HG02943 (cell line): ENCODE measurements at regions not wholly inside any gene's neighbourhood (a gene's known extent, or its start where the extent isn't known, plus 50 kb on each side); places are given as distances from the start of the nearest gene placed in this dataset.

Experiments
- ATAC-seq: cut with Tn5 transposase; IDR thresholded peaks from one replicate; pipeline ENCODE4 v1.9.1; 2021; ENCODE audit warnings: mild to moderate bottlenecking, low read depth, moderate library complexity; ENCODE audit not compliant: unreplicated experiment

- ATAC-seq: no peak
Observed at GRCh38 chr13:90427322-90428272, 919.9 kb upstream of the MIR17HG start.

- no peak for ATAC-seq
Observed at GRCh38 chr13:90428522-90429210, 918.8 kb upstream of the MIR17HG start.

DNA sequence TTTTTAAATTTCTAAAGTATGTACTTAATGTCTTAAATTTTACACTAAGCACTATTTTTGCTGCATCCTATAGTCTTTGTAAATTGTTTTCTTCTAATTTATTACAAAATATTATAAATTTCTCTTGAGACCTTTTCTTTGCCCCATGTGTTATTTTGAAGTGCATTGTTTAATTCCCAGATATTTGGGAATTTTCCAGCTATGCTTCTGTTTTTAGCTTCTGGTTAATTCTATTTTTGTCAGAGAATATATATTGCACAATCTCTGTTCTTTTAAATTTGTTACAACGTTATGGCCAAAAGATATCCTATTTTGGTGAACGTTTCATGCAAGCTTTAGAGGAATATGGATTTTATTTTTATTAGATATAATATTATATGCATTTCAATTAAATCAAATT, 917.4 kb upstream of the MIR17HG start:
- ATAC-seq: no peak

DNA sequence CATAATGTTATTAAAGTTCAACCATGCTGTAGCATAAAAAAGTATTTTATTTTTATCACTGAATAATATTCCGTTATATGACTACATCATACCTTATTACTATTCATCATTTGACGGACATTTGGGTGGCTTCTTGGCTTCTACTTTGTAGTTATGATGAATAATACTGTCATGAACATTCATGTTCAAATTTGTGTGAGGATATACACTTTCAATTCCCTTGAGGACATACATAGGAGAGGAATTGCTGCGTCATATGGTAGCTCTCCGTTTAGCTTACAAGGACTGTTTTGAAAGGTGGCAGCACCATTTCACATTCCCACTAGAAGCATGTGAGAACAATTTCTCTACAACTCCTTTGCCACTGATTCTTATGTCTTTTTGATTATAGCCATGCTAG, 910.8 kb upstream of the MIR17HG start:
- ATAC-seq: no peak

GRCh38 chr13:90438576-90438975, 908.9 kb upstream of the MIR17HG start:
- no peak for ATAC-seq

GRCh38 chr13:90443268-90443667, 904.2 kb upstream of the MIR17HG start:
- no peak for ATAC-seq

DNA sequence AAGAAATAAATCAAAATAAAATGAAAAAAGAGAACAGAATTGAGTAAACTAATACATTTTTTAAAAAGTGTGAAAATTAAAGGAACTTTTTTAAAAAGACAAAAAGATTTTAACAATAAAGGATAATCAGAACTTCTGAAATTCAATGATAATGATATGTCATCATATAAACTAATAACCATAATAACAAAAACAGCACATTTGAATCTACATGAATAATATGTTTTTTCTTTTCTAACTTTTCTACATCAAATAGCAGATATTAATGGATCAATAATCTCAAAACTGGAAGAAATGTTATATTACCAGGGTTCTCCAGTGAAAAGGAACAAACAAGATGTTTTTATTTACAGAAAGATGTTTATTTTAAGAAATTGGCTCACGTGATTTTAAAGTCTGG, 903.3 kb upstream of the MIR17HG start:
- ATAC-seq: no peak

DNA sequence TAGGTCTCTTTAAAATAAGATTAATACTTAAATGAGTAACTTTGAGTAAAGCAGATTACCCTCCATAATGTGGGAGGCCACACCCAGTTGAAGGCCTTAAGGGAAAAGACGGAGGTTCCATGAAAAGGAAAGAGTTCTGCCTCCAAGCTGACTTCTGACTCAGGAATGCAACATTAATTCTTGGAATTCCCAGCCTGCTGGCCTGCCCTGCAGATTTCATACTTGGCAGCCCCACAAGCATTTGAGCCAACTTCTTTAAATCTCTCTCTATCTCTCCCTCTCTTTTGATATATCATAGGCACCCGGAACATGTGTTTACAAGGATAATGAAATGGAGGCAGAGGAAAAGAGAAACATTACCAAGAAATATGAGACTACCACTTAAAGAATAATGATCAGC, 902.3 kb upstream of the MIR17HG start:
- ATAC-seq: no peak

DNA sequence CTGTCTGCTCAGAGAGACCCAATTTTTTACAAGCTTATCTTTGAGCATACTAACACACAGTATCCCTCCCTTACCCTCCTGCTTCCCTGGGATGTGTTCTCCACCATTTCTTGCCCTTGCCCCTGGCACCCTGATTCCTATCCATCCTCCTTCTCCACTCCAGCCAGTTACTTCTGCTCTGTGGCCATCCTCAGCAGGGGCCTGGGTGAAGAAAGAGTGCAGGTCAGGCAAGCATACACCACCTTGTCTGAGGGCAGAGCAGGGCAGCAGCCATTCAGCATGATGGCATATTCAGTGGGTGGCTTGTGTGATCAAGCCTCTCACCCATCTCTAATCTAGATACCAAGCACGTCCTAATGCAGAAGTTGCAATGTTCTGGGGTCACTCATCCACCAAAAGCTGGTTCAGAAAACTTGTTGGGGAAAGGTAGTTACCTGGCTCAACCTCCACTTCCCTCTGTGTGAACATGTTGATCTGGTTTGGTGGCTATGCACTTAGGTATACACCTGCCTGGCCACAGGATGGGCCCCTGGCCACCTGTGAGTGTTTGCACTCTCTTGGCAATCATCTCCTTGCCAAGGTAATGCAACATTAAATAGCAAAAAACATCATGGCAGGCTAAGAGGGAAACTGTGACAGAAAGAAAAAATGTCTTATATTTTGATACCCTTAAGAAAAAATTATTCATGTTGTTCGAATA, 900.3 kb upstream of the MIR17HG start:
- no peak for ATAC-seq

- no peak for ATAC-seq
Observed at GRCh38 chr13:90447734-90448101, 899.8 kb upstream of the MIR17HG start.

DNA sequence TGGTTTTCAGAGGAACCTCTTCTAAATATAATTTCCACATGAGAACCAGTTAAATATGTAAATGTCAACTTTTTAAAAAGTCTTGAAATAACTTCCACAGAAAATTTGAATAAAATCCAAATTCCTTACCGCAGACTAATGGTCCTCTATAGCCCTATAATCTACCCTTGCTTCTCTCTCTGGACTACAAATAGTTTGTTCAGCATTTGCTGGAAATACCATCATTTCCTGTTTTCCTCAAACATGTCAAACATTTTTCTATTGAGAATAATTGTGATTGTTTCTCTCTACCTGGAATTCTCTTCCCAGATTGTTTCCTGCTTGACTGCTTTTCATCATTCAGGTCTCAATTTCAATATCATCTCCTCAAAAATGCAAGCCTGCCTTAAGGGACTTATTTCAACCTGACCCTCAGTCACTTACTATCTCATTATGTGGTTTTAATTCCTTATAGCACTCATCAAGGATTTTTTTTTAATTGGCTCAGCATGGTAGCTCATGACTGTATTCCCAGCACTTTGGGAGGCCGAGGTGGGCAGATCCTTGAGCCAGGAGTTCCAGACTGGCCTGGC, 898.9 kb upstream of the MIR17HG start:
- no peak for ATAC-seq

- ATAC-seq: no peak
Observed at GRCh38 chr13:90453342-90453741, 894.1 kb upstream of the MIR17HG start.

DNA sequence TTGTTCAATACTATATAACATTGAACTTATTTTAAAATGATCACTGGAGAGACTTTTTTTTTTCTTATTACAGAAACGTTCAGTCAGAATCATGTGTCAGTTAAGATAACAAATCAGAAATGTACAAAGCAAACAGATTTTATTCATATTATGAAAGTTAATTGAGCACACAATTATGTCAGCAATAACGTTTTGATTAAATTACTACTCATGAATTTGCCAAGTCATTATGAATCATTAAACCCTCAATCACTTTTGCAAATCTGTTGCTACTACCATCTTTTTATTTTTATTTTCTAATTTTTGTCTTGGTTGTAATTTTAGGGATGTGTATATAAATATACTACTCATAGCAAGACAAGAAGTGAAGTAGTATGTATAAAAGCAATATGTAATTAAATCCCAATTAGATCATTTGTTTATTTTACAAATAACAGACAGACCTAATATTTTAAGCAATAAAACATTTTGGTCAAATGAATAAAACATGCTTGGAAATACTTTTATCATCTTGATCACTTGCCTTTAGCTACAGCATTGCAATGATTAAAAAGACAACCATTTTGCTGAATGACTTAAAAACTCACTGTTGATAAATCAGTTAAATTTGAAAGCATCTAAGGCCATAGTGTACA, 893.4 kb upstream of the MIR17HG start:
- no peak for ATAC-seq

GRCh38 chr13:90455067-90455466, 892.4 kb upstream of the MIR17HG start:
- ATAC-seq: no peak

DNA sequence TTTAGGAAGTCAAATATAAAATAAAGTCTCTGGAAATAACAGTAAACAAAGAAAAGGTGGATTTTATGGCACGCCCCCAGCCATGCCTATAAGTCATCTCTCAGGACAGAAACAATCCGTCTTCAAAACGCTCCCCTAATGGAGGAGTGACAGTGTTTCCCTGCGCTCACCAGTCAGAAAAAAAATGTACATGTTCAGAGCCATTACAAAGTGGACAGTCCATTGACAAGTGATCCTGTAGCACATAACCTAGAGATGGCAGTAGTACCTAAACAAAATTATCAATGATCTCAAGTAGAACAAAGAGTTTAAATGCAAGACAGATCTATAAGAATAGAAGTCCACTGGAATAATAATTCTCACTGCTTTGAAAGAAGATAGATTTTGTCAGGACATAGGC, 891.7 kb upstream of the MIR17HG start:
- ATAC-seq: no peak

DNA sequence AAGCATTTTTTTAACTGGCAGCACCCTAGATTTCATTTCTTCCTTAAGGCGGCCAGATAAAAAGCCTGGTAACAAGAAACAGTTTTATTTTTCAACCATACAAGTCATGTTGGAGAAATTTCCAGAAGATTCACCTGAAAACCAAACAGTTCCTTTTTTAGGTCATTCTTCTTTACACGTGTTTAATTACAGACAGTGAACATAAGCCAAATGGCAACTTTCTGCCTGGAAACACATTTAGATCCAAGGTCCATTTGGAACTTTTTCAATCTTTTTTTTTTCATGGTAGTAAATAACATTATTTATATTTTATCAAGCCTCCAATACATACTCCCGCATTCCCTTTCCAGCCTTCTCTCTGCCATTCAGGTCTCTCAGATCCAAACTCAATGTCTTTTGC, 886.1 kb upstream of the MIR17HG start:
- ATAC-seq: no peak

- no peak for ATAC-seq
Observed at GRCh38 chr13:90477216-90477615, 870.3 kb upstream of the MIR17HG start.

DNA sequence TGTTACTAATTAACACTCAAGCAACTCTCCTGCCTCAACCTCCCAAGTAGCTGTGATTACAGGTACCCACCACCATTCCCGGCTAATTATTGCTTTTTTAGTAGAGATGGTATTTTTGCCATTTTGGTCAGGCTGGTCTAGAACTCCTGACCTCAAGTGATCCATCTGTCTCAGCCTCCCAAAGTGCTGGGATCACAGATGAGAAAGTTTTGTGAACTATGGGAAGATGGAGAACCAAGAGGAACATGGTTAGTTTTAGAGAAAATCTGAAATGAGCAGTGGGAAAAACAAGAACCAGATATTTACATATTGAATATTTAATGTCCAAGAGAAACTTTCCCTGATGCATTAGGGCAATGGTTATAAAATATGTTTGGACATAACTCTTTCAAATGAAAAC, 863.6 kb upstream of the MIR17HG start:
- no peak for ATAC-seq

GRCh38 chr13:90485436-90485835, 862.1 kb upstream of the MIR17HG start:
- no peak for ATAC-seq

DNA sequence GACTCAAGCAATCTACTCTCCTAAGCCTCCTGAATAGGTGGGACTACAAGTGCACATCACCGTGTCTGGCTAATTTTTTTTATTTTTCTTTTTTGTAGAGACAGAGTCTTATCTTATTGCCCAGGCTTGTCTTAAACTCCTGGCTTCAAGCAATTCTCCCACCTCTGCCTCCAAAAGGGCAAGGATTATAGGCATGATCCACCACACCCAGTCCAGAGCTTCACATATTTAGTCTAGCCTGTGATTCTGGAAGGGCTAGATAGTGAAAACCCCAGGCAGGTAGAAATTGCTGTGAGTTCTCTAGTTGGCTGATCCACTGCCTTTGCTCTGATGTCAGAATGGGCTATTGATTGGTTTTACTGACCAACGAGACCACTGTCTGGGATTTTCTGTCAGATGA, 854.6 kb upstream of the MIR17HG start:
- no peak for ATAC-seq

DNA sequence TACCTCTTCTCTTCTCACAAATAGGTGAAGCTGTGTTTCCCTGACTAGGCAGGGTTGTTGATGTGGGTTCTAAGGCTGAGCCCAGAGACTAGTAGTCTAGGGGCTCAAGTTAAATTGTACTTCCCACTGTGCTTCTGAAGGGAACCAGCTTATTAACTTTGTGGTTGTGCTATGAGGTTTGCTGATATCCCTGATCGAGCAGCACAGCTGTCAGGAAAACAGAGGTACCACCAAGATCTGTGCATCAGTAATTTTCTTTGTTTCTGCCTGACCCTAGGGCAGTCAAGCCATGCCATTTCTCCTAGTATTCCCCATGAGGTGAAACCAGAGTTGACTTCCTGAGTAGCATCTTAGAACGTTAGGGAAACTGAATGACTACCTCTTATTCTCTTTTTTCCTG, 853.8 kb upstream of the MIR17HG start:
- no peak for ATAC-seq
